Skeletal muscle cell (primary cell): ENCODE measurements at regions not wholly inside any gene's neighbourhood (a gene's known extent, or its start where the extent isn't known, plus 50 kb on each side); places are given as distances from the start of the nearest gene placed in this dataset.
A peak's percentile ranks its signal among the peaks of the same experiment; 100 is the strongest.

ENCODE experiments used
- DNase-seq: peaks from one replicate; pipeline ENCODE4 v3.0.0-alpha.2; 2010; ENCODE audit warnings: low read depth
- H3K4me3 ChIP-seq: 2 replicates; pipeline ENCODE4 v1.5.1; 2011; ENCODE audit warnings: low read depth, mild to moderate bottlenecking, control low read depth, low read length, moderate library complexity

DNA sequence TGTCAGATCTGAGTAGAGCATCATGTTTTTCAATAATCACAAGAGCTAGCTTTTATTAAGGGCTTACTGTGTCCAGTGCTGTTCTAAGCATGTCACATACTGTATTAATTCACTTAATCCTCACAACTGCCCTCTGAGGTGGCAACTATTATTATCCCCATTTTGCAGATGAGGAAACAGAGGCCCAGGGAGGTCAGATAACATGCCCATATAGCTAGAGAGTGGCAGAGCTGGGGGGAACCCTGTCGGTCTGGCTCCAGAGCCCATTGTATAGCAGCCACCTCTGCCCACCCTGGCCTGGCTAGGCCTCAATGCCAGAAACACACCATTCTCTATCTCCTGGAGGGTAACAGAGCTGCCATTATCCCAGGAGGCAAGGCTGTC lies 113.2 kb downstream of the B3GNT2 start:
- no peak for DNase-seq
- no peak overlapping the region for H3K4me3 ChIP-seq

GRCh38 chr2:62307469-62308389 lies 111.8 kb downstream of the B3GNT2 start:
- no peak for DNase-seq
- H3K4me3 ChIP-seq: no peak overlapping the region

GRCh38 chr2:62306751-62307468 lies 111.0 kb downstream of the B3GNT2 start:
- DNase-seq: no peak
- H3K4me3 ChIP-seq: no peak overlapping the region

GRCh38 chr2:62305421-62306176 lies 109.7 kb downstream of the B3GNT2 start:
- H3K4me3 ChIP-seq: no peak overlapping the region
- no peak for DNase-seq

DNA sequence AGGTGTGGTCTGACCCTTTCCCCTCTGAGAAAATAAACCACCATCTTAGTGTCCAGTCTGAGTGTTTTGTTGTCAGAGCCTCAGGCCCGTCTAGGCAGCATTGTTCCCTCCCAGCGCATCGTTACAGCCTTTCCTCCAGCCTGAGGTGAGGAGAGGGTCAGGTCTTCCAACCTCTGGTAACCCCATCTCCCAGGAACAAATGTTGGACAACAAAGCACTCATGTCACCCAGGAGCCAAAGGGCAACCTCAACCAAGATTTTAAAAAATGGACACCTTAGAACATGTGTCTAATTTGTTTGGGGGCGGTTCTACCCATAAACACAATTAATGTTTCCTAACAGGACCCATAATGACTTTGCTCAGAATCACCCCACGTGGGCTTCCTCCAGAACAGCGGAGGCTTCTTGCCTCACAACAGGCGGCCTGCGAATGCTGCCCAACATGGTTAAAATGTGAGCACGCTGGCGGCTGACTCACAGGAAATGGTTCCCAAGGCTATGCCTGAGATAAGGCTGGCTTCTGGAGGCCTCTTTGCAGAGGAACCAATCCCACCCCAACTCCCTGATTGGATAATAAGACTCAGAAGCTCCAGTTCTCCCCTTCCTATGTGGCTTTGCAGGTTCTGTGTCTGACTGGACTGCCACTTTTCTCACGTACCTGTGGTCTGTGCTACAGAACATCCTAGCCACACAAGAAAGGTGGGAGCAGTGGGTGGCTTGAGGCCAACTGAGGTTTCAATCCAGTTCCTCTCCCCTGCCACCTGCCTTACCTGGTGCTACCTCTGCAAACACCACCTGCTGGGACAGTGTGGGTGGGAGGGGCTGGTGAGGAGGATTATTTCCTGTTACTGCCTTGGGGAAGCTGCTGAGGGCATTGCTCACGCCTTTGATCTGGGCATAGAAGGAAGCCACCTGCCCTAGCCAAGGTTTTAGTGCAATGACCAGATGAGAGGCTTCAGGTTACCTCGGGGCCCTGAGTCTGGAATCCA lies 108.8 kb downstream of the B3GNT2 start:
- no peak overlapping the region for H3K4me3 ChIP-seq
- peak; percentile 41 for DNase-seq

DNA sequence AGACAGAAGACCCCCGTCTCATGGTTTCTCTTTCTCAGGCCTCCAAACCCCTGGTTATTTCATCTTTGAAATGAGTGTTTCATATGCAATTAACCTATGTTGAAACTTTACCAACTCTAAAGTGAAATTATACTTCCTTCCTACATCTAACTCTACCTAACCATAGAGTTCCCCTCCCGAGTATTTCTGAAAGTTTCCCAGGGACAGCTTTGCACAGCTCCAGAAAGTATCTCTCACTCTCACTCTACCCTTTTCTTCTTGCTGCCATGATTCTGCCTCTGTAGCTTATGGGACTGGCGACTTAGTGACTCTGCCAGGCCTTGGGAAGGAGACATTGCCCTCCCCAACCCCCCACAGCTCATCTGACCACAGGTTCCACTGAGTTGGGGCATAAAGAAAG lies 107.9 kb downstream of the B3GNT2 start:
- DNase-seq: no peak
- no peak overlapping the region for H3K4me3 ChIP-seq

DNA sequence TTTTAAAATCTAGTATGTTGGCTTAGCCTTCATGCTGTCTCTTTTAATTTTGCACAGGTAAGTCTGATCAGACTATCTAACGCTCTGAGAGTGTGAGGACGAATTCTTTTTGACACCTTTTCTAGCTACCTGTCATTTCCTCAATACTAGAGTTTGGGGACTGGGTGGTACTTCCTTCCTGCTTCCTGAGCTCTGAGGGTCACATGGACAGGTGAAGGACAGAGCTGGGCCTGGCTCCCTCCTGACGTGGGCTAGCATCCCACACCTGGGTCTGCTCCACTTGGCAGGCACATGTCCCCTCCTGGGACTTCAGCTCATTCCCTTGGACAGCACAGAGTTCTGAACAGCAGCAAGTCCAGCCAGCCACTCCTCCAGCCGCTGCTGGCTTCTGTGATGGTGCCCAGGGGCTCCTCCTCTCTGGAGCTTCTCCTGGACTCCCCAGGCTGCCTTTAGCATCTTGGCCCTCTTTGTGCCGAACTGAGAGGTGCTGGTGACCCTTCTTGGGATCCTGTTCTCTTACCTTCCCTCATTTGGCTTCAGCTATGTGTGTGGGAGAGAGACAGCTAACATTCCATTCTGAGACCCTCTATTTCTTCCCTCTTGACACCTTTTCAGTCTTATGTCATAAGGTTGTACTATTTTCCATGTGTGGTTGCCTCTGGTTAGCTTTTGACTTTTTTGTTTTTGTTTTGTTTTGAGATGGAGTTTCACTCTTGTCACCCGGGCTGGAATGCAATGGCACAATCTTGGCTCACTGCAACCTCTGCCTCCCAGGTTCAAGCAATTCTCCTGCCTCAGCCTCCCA lies 106.9 kb downstream of the B3GNT2 start:
- DNase-seq: no peak
- H3K4me3 ChIP-seq: no peak overlapping the region

DNA sequence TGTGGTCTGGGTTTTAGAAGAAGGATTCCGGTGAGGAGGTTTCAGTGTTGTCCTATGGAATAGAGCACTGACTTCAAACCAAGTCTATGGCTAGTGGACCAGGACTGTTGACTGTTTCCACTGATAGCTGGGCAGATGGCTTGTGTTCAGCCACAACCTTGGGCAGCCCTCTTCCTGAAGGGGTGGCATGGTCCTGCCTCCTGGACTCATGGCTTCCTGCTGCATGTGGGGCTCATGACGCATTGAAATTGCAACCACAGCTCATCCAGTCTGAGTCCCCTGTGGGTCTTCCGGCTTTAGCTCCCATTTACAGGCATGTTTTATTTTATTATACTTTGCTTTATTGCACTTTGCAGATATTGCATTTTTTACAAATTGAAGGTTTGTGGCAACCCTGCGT lies 105.0 kb downstream of the B3GNT2 start:
- no peak for DNase-seq
- H3K4me3 ChIP-seq: no peak overlapping the region

DNA sequence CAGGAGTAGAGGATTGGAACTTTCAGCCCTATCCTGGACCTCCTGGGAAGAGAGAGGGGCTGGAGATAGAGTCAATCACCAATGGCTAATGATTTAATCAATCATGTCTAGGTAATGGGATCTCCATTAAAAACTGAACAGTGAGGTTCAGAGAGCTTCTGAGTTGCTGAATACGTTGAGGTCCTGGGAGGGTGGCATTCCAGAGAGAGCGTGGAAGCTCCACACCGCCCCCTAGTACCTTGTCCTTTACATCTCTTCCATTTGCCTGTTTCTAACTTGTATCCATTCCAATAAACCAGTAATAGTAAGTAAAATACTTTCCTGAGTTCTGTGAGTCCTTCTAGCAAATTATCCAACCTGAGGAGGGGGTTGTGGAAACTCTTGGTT lies 101.7 kb downstream of the B3GNT2 start:
- DNase-seq: no peak
- H3K4me3 ChIP-seq: no peak overlapping the region

- DNase-seq: no peak
- no peak overlapping the region for H3K4me3 ChIP-seq
Observed at GRCh38 chr2:62296832-62297623, 101.1 kb downstream of the B3GNT2 start.

- DNase-seq: no peak
- no peak overlapping the region for H3K4me3 ChIP-seq
Observed at GRCh38 chr2:62296034-62296831, 100.3 kb downstream of the B3GNT2 start.

DNA sequence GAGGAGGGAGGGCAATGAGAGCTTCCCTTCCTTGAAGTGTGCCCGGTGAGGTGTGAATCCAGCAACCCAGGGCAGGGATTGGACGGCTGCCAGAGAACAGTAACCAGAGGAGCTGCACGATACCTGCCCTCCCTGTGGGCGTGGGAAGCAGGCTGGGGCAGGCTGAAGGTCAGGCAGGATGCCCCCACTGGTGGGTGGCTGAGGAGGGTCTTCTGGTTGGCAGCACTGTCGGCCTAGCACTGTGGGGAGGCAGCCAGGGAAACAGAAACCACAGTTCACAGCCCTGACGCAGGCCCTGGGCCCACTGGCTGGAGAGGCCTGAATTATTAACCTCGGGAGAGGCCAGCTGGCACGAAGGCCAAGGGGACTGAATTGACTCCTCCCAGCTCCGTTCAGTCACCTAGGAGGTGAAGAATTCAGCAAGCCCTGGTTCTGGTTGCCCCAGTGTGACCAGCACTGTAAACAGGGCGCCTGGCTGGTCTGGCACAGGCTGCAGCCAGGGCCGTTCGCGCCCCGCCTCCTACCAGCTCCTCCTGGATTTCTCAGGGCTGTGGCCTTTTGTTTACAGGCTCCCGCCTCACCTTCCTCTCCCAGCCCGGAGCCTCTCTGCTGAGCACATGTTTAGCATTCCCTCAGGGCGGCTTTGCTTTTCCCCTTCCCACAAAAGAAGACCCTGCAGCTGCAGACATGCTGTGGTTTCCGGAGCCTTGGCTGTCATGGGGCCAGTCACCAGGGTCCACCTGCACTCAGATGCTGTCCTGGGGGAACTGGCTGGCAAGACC lies 97.8 kb downstream of the B3GNT2 start:
- H3K4me3 ChIP-seq: no peak overlapping the region

GRCh38 chr2:62293151-62293489 lies 97.2 kb downstream of the B3GNT2 start:
- no peak overlapping the region for H3K4me3 ChIP-seq
- DNase-seq: no peak

More for the DNA sequence above, 97.8 kb downstream of the B3GNT2 start:
- DNase-seq: no peak

- DNase-seq: no peak
- no peak overlapping the region for H3K4me3 ChIP-seq
Observed at GRCh38 chr2:62292190-62292589, 96.3 kb downstream of the B3GNT2 start.

GRCh38 chr2:62291517-62292137 lies 95.7 kb downstream of the B3GNT2 start:
- no peak overlapping the region for H3K4me3 ChIP-seq
- DNase-seq: no peak

GRCh38 chr2:62291052-62291451 lies 95.1 kb downstream of the B3GNT2 start:
- no peak overlapping the region for H3K4me3 ChIP-seq

More at GRCh38 chr2:62291052-62291451, 95.1 kb downstream of the B3GNT2 start:
- no peak for DNase-seq
